PC-3 (cell line): ENCODE measurements at regions not wholly inside any gene's neighbourhood (a gene's known extent, or its start where the extent isn't known, plus 50 kb on each side); places are given as distances from the start of the nearest gene placed in this dataset.

ENCODE experiments used
- EZH2 ChIP-seq: fragments of 300-600 bp; sonication (generic); IDR thresholded peaks from one replicate; pipeline ENCODE4 v1.6.1; 2017; ENCODE audit warnings: antibody characterized with exemption, mild to moderate bottlenecking, low read length; ENCODE audit not compliant: unreplicated experiment
- EZH2phosphoT487 ChIP-seq: fragments of 300-600 bp; sonication (generic); IDR thresholded peaks from 2 replicates; pipeline ENCODE4 v1.6.1; 2018; ENCODE audit warnings: mild to moderate bottlenecking, antibody characterized with exemption, low read length, borderline replicate concordance
- TF ChIP-seq, protein P1 (sequence below): fragments of 300-600 bp; sonication (generic); conservative IDR thresholded peaks from 2 replicates; pipeline ENCODE4 v1.5.1; 2017; ENCODE audit warnings: antibody characterized with exemption, low read depth, mild to moderate bottlenecking, low read length

- TF ChIP-seq, protein P1, sequence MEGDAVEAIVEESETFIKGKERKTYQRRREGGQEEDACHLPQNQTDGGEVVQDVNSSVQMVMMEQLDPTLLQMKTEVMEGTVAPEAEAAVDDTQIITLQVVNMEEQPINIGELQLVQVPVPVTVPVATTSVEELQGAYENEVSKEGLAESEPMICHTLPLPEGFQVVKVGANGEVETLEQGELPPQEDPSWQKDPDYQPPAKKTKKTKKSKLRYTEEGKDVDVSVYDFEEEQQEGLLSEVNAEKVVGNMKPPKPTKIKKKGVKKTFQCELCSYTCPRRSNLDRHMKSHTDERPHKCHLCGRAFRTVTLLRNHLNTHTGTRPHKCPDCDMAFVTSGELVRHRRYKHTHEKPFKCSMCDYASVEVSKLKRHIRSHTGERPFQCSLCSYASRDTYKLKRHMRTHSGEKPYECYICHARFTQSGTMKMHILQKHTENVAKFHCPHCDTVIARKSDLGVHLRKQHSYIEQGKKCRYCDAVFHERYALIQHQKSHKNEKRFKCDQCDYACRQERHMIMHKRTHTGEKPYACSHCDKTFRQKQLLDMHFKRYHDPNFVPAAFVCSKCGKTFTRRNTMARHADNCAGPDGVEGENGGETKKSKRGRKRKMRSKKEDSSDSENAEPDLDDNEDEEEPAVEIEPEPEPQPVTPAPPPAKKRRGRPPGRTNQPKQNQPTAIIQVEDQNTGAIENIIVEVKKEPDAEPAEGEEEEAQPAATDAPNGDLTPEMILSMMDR, result no peak
- no peak for TF ChIP-seq EZH2phosphoT487
- no peak for TF ChIP-seq EZH2
Observed at GRCh38 chr11:115974703-115975102, 470.5 kb upstream of the CADM1 start.
